Raji (cell line): ENCODE measurements at regions not wholly inside any gene's neighbourhood (a gene's known extent, or its start where the extent isn't known, plus 50 kb on each side); places are given as distances from the start of the nearest gene placed in this dataset.

Experiments
- POLR2A ChIP-seq: IDR thresholded peaks from 2 replicates; pipeline ENCODE4 v1.6.1; 2011; ENCODE audit warnings: low read depth, low read length, control low read depth; ENCODE audit not compliant: insufficient read depth

- no peak for TF ChIP-seq POLR2A
Observed at GRCh38 chr5:125410537-125411070, 664.2 kb upstream of the ZNF608 start.

GRCh38 chr5:125411071-125411743 is 664.8 kb upstream of the ZNF608 start:
- no peak for TF ChIP-seq POLR2A

GRCh38 chr5:125411744-125412560 is 665.5 kb upstream of the ZNF608 start:
- no peak for TF ChIP-seq POLR2A

GRCh38 chr5:125412561-125413495 is 666.4 kb upstream of the ZNF608 start:
- TF ChIP-seq POLR2A: no peak

GRCh38 chr5:125413496-125414274 is 667.2 kb upstream of the ZNF608 start:
- no peak for TF ChIP-seq POLR2A

- TF ChIP-seq POLR2A: no peak
Observed at GRCh38 chr5:125415126-125415525, 668.7 kb upstream of the ZNF608 start.

GRCh38 chr5:125416055-125416454 is 669.6 kb upstream of the ZNF608 start:
- no peak for TF ChIP-seq POLR2A

GRCh38 chr5:125421006-125421405 is 674.6 kb upstream of the ZNF608 start:
- TF ChIP-seq POLR2A: no peak

GRCh38 chr5:125422342-125422741 is 675.9 kb upstream of the ZNF608 start:
- no peak for TF ChIP-seq POLR2A

- TF ChIP-seq POLR2A: no peak
Observed at GRCh38 chr5:125424402-125425141, 678.1 kb upstream of the ZNF608 start.

GRCh38 chr5:125429498-125429897 is 683.1 kb upstream of the ZNF608 start:
- TF ChIP-seq POLR2A: no peak

- TF ChIP-seq POLR2A: no peak
Observed at GRCh38 chr5:125433457-125433856, 687.0 kb upstream of the ZNF608 start.

GRCh38 chr5:125439243-125439642 is 692.8 kb upstream of the ZNF608 start:
- TF ChIP-seq POLR2A: no peak

- no peak for TF ChIP-seq POLR2A
Observed at GRCh38 chr5:125440905-125441304, 694.5 kb upstream of the ZNF608 start.
